Coronary artery (tissue), 2 donors: ENCODE measurements at regions not wholly inside any gene's neighbourhood (a gene's known extent, or its start where the extent isn't known, plus 50 kb on each side); places are given as distances from the start of the nearest gene placed in this dataset.
"Not testable (repeated sequence)": the region's sequence is repeated elsewhere in the genome, so short reads cannot be mapped to it uniquely, and the experiment has no call there.

ENCODE experiments used
- DNase-seq: peaks from one replicate; pipeline ENCODE4 v3.0.0-alpha.2; 2017; ENCODE audit warnings: low spot score
- H3K27ac ChIP-seq, 2 donors: fragments of 200-600 bp; sonication (generic); one replicate each; pipeline ENCODE4 v1.5.1; 2016 to 2019
- H3K4me3 ChIP-seq: fragments of 200-600 bp; sonication (generic); 2 replicates; pipeline ENCODE4 v1.5.1; 2016; ENCODE audit warnings: mild to moderate bottlenecking, moderate library complexity
- TF ChIP-seq, protein P1 (sequence below): fragments of 200-600 bp; sonication (generic); IDR thresholded peaks from one replicate; pipeline ENCODE4 v1.5.1; 2019; ENCODE audit warnings: antibody characterized with exemption

DNA sequence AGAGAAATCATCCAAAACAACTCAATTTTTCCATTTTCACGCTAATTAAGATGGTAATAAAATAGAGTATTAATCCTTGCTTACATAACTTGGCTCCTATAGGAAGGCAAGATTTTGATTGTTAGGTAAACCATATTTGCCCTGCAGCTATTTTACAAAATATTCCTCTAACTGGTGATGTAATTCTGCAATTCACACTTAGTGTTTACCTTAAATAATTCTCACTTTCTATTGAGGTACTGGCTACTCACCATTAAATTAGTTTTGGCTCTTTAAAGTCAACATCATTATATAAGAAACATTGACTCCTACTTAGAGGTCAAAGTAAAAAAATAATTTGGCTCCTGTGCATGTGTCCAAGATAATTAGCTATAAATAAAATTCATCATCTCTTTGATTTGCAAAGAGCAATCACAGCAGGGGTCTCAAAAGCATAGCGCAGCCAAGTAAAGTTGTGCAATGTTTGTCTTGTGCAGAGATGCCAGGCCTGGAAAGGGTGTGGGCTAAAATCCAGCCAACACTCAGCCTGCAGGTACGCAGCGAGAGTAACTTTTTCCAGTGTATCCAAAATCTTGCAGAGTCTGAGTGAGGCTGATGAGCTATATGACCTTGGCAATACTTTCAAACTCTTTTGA, 501.2 kb downstream of the MMUT start:
- no peak for DNase-seq
- Histone ChIP-seq H3K27ac (no peak overlapping the region), H3K4me3 (no peak overlapping the region)
- TF ChIP-seq, protein P1, sequence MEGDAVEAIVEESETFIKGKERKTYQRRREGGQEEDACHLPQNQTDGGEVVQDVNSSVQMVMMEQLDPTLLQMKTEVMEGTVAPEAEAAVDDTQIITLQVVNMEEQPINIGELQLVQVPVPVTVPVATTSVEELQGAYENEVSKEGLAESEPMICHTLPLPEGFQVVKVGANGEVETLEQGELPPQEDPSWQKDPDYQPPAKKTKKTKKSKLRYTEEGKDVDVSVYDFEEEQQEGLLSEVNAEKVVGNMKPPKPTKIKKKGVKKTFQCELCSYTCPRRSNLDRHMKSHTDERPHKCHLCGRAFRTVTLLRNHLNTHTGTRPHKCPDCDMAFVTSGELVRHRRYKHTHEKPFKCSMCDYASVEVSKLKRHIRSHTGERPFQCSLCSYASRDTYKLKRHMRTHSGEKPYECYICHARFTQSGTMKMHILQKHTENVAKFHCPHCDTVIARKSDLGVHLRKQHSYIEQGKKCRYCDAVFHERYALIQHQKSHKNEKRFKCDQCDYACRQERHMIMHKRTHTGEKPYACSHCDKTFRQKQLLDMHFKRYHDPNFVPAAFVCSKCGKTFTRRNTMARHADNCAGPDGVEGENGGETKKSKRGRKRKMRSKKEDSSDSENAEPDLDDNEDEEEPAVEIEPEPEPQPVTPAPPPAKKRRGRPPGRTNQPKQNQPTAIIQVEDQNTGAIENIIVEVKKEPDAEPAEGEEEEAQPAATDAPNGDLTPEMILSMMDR: no peak

DNA sequence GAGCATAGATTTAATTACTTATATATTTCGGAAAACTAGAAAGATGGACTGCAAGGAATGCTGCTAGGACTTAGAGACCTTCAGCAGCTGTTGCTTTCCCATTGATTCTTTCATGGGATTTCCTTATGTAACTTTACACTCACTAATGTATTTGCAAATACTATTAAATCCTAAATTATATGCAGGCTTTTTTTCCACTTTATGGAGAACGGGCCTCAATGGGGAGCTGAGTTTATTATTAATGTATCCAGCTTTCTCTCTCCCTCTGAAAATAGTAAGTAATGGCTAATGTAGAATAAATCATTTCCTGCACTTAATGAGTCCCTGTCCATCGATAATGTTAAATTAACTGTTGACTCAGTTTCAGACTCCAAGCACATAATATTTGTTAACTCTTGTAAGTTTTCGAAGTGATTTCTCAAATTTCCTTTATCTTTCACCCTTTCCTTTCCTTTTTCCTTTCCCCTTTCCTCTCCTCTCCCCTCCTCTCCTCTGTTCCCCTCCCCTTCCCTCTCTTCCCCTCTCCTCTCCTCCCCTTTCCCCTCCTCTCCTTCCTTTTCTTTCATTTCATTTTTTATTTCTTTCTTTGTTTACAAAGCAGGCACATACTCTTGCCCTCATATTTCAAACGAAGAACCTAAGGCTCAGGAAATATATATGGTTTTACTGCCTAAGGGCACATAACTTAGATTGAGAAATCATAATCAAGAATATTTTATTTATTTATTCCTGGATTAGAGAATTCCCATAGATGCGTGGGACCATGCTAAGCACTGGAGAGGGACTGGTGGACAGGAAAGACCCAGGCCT, 503.6 kb downstream of the MMUT start:
- no peak for DNase-seq
- H3K27ac ChIP-seq: no peak overlapping the region
- TF ChIP-seq, protein P1: no peak
- no peak overlapping the region for H3K4me3 ChIP-seq

DNA sequence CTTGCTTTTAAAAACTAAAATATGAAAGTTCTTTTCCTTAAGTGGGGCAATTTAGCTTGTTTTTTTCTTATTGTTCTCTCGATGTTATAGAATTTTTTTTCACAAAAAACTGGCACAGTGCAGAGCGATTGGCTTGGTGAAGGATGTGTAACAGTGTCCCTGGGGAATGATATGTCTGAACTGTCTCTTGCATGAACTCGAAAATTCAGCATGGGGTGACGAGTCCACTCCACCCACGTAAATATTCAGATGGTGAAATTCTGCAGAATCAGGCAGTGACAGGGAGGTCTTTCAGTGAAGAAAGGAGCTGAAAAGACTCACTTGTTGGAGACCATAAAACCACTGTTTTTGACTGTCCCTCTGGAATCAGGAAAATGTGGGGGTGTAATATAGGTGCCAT, 505.3 kb downstream of the MMUT start:
- Histone ChIP-seq H3K4me3 (no peak overlapping the region), H3K27ac (no peak overlapping the region)
- TF ChIP-seq, protein P1: no peak
- no peak for DNase-seq

DNA sequence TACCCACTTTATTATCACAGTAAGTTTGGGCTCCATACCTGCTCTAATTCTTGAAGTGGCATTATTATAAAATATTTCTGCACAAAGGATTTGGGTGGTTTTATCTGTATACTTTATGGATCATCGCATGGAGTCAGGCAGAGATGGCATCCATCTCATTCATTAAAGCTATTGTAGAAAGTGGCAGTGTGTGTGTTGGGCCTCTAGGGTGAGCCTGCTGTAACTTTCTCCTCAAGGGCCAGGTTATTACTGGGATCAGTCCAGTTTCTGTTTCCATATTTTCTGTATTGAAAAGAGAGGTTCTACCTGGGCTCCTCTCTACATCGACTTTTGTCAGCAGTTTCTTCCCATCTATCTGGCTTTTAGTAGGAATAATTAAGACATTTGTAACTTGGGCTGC, 511.1 kb downstream of the MMUT start:
- H3K27ac ChIP-seq: no peak overlapping the region
- no peak overlapping the region for H3K4me3 ChIP-seq
- TF ChIP-seq, protein P1: no peak
- DNase-seq: no peak

DNA sequence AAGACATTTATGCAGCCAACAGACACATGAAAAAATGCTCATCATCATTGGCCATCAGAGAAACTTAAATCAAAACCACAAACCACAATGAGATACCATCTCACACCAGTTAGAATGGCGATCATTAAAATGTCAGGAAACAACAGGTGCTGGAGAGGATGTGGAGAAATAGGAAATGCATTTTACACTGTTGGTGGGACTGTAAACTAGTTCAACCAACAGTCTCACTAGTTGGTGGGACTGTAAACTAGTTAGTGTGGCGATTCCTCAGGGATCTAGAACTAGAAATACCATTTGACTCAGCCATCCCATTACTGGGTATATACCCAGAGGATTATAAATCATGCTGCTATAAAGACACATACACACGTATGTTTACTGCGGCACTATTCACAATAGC, 518.8 kb downstream of the MMUT start:
- not testable (repeated sequence) for H3K27ac ChIP-seq, DNase-seq, H3K4me3 ChIP-seq

DNA sequence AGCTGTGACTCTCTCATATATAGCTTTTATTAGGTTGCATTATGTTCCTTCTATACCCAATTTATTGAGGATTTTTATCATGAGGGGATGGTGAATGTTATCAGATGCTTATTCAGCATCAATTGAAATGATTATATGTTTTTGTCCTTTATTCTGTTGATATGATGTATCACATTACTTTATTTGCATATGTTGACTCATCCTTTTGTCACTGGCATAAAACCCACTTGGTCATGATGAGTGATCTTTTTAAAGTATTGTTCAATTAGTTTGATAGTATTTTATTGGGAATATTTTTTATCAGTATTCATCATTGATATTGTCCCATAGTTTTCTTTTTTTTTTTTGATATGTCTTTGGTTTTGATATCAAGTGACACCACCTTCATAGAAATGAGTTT, 529.9 kb downstream of the MMUT start:
- Histone ChIP-seq H3K27ac (no peak overlapping the region), H3K4me3 (no peak overlapping the region)
- TF ChIP-seq, protein P1: no peak
- no peak for DNase-seq

DNA sequence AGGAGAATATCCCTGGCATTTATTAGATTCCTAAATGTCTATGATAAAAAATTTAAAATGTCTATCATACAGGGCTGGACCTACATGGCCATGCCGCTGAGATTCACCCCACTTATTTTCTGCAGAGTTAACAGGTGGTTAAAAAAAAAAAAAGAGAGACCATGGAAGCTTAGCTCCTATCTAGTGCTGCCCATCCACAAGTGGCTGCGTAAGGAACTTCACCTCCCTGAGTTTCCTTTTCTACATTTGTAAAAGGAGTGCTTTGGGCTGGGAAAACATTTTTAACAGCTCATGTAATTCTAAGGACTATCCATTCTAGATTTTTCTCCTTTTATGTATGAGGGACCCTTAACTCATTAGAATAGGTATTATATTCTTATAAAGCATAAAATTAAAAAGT, 534.1 kb downstream of the MMUT start:
- TF ChIP-seq, protein P1: no peak
- no peak overlapping the region for H3K27ac ChIP-seq
- H3K4me3 ChIP-seq: no peak overlapping the region
- DNase-seq: no peak
